K562 (cell line): ENCODE measurements at regions not wholly inside any gene's neighbourhood (a gene's known extent, or its start where the extent isn't known, plus 50 kb on each side); places are given as distances from the start of the nearest gene placed in this dataset.
"Not testable (repeated sequence)": the region's sequence is repeated elsewhere in the genome, so short reads cannot be mapped to it uniquely, and the experiment has no call there.

Source experiments
- ATAC-seq: fragments of 200-7000 bp; cut with Tn5 transposase; 3 replicates; pipeline ENCODE4 v1.9.1; 2020; ENCODE audit warnings: moderate library complexity
- BruUV-seq: library from RNA; stranded (reverse); fragments of 400-500 nt; replicated peaks from 2 replicates; lab custom pipeline; 2021; lab: Mats Ljungman, UMichigan
- CTCF ChIA-PET: fragments of 300-600 bp; formaldehyde crosslinking; extraction: SDS; loops from one replicate; lab custom pipeline; 2021; ENCODE audit warnings: low intra/inter-chr PET ratio; lab: Yijun Ruan, JAX
- POLR2A ChIA-PET: fragments of 300-600, 350-650 bp; sonication (Branson Sonifier 250); formaldehyde crosslinking; extraction: SDS; loops from one replicate; lab custom pipeline; 2021; ENCODE audit warnings: antibody characterized with exemption, inconsistent platforms; lab: Yijun Ruan, JAX
- DNase-seq, 4 experiments: peaks; one replicate each; pipeline versions ENCODE4 v3.0.0 to v3.0.0-alpha.2; 2011 to 2018; ENCODE audit warnings: low spot score in 3 of 4, mixed read lengths in 3 of 4; ENCODE audit errors: extremely low read depth in 1 of 4
- FAIRE-seq: peaks from 2 replicates; lab custom pipeline; 2011; peaks lifted over from hg19 to GRCh38; lab: Jason Lieb, UNC
- H2AFZ ChIP-seq: 2 replicates; pipeline ENCODE4 v1.6.0; 2011; ENCODE audit warnings: low read depth, low read length, control low read depth, inconsistent platforms
- H3K27ac ChIP-seq: fragments of 200-600 bp; 3 replicates; pipeline ENCODE4 v1.8.0; 2011; ENCODE audit warnings: low read depth, mild to moderate bottlenecking, control low read depth, inconsistent platforms, low read length, moderate library complexity, mixed read lengths; ENCODE audit errors: extremely low read depth
- H3K27me3 ChIP-seq, 2 experiments: fragments of 300-600 bp in 1 of 2; 2 replicates in 1 of 2; 3 replicates in 1 of 2; pipeline versions ENCODE4 v1.6.0 to v1.8.0; 2011; ENCODE audit warnings: inconsistent platforms in 2 of 2, low read length in 2 of 2, mild to moderate bottlenecking in 1 of 2, mixed read lengths in 1 of 2, moderate library complexity in 1 of 2; ENCODE audit not compliant: control insufficient read depth in 2 of 2, insufficient read depth in 2 of 2
- H3K36me3 ChIP-seq: fragments of 300-600 bp; 3 replicates; pipeline ENCODE4 v1.8.0; 2011; ENCODE audit warnings: mild to moderate bottlenecking, low read length, inconsistent platforms; ENCODE audit not compliant: control insufficient read depth, insufficient read depth
- H3K4me1 ChIP-seq, 2 experiments: fragments of 200-600 bp in 1 of 2; replicated peaks in 1 of 2; 2 replicates in 1 of 2; 3 replicates in 1 of 2; pipeline versions ENCODE4 v1.5.1 to v1.8.0; 2011; ENCODE audit warnings: inconsistent platforms in 2 of 2, low read length in 2 of 2, mild to moderate bottlenecking in 1 of 2, mixed read lengths in 1 of 2, moderate library complexity in 1 of 2; ENCODE audit not compliant: control insufficient read depth in 2 of 2, insufficient read depth in 2 of 2
- H3K4me2 ChIP-seq: 2 replicates; pipeline ENCODE4 v1.6.1; 2011; ENCODE audit warnings: low read length, control low read depth, inconsistent platforms, mixed read lengths; ENCODE audit not compliant: insufficient read depth
- H3K4me3 ChIP-seq: fragments of 200-600 bp; sonication (generic), shearing (Covaris generic); 2 replicates; pipeline ENCODE4 v1.5.1; 2016; ENCODE audit warnings: control low read depth, inconsistent platforms
- H3K79me2 ChIP-seq: fragments of 200-600 bp; 3 replicates; pipeline ENCODE4 v1.8.0; 2011; ENCODE audit warnings: low read length, inconsistent platforms; ENCODE audit not compliant: control insufficient read depth, insufficient read depth
- H3K9ac ChIP-seq, 2 experiments: 2 replicates each; pipeline versions ENCODE4 v1.6.0 to v1.6.1; 2011; ENCODE audit warnings: low read depth in 2 of 2, low read length in 2 of 2, control low read depth in 1 of 2, inconsistent platforms in 1 of 2, mild to moderate bottlenecking in 1 of 2, mixed read lengths in 1 of 2; ENCODE audit not compliant: insufficient read depth in 1 of 2
- H3K9me1 ChIP-seq: one replicate; pipeline ENCODE4 v1.6.0; 2011; ENCODE audit warnings: inconsistent platforms, mild to moderate bottlenecking, low read length, moderate library complexity; ENCODE audit not compliant: control insufficient read depth, insufficient read depth
- H3K9me3 ChIP-seq: replicated peaks from 2 replicates; pipeline ENCODE4 v1.5.1; 2011; ENCODE audit warnings: low read depth, low read length, inconsistent platforms; ENCODE audit not compliant: control insufficient read depth, insufficient read depth
- H4K20me1 ChIP-seq: replicated peaks from 2 replicates; pipeline ENCODE4 v1.6.1; 2011; ENCODE audit warnings: low read length, inconsistent platforms, mixed read lengths; ENCODE audit not compliant: control insufficient read depth, insufficient read depth
- DLX4 ChIP-seq: fragments of 250-450 bp; sonication (Bioruptor Pico); IDR thresholded peaks from 2 replicates; pipeline ENCODE4 v1.6.1; 2021; ENCODE audit warnings: mild to moderate bottlenecking
- GABPB2 ChIP-seq: fragments of 250-450 bp; sonication (Bioruptor Pico); conservative IDR thresholded peaks from 2 replicates; pipeline ENCODE4 v1.5.1; 2021; ENCODE audit warnings: mild to moderate bottlenecking
- KHSRP ChIP-seq: fragments of 450-650 bp; IDR thresholded peaks from 2 replicates; pipeline ENCODE4 v1.6.1; 2017
- POLR2G ChIP-seq: fragments of 200-400 bp; formaldehyde crosslinking; IDR thresholded peaks from 2 replicates; pipeline ENCODE4 v1.6.1; 2017; ENCODE audit warnings: low read depth, mild to moderate bottlenecking, antibody characterized with exemption, low read length, moderate library complexity
- RNF2 ChIP-seq: sonication (generic); IDR thresholded peaks from 2 replicates; pipeline ENCODE4 v1.6.1; 2016
- SMARCA5 ChIP-seq: fragments of 450-650 bp; IDR thresholded peaks from 2 replicates; pipeline ENCODE4 v1.6.1; 2016
- TCF3 ChIP-seq: sonication (generic); formaldehyde crosslinking; IDR thresholded peaks from 2 replicates; pipeline ENCODE4 v1.4.0; 2020; ENCODE audit warnings: mild to moderate bottlenecking, missing genetic modification reagents
- UBTF ChIP-seq, 2 experiments: IDR thresholded peaks; 2 replicates each; pipeline ENCODE4 v1.6.1; 2012; ENCODE audit warnings: improper control_type of control experiment in 2 of 2, low read depth in 2 of 2, low read length in 2 of 2, borderline replicate concordance in 1 of 2
- ZNF274 ChIP-seq: IDR thresholded peaks from 2 replicates; pipeline ENCODE4 v1.6.1; 2011; ENCODE audit warnings: low read depth, mild to moderate bottlenecking, low read length, moderate library complexity, borderline replicate concordance
- WGBS: fragments of 100-300 bp; shearing (Covaris generic); methylation state at CpG from one replicate; pipeline ENCODE4 v1.1.6; 2016; ENCODE audit warnings: low coverage, mixed read lengths; ENCODE audit not compliant: insufficient coverage; ENCODE audit errors: missing lambda C conversion rate; 5-methylcytosine and 5-hydroxymethylcytosine counted together
- in situ Hi-C: fragments of 300-500 bp; cut with MboI; formaldehyde crosslinking; loops from 4 replicates; pipeline ENCODE4 v1.15.0; 2018; ENCODE audit warnings: inconsistent platforms, mixed read lengths
- intact Hi-C: fragments of 100-400 bp; cut with micrococcal nuclease; formaldehyde crosslinking; loops from 2 replicates; pipeline ENCODE4 v1.14.2; 2022
- TF ChIP-seq, protein P1 (sequence below), 2 experiments: fragments of 450-650 bp in 1 of 2; sonication (generic) in 1 of 2; formaldehyde crosslinking; conservative IDR thresholded peaks; 2 replicates each; pipeline versions ENCODE4 v1.4.0 to v1.8.1; 2020 to 2022; ENCODE audit warnings: mild to moderate bottlenecking in 1 of 2, missing genetic modification reagents in 1 of 2

DNA sequence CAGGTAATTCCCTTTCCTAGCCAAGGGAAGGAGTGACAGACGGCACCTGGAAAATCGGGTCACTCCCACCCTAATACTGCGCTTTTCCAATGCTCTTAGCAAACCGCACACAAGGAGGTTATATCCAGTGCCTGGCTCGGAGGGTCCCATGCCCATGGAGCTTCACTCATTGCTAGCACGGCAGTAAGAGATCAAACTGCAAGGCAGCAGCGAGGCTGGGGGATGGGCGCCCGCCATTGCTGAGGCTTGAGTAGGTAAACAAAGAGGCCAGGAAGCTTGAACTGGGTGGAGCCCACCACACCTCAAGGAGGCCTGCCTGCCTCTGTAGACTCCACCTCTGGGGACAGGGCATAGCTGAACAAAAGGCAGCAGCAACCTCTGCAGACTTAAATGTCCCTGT, 86.8 kb upstream of the DIAPH2 start:
- H3K4me1 ChIP-seq, H2AFZ ChIP-seq, H4K20me1 ChIP-seq, BruUV-seq, FAIRE-seq, H3K36me3 ChIP-seq, H3K27me3 ChIP-seq, CTCF ChIA-PET, H3K4me2 ChIP-seq, H3K27ac ChIP-seq, in situ Hi-C loops, H3K9ac ChIP-seq, DNase-seq, POLR2A ChIA-PET, intact Hi-C loops, H3K9me3 ChIP-seq, H3K9me1 ChIP-seq, ATAC-seq, H3K79me2 ChIP-seq, H3K4me3 ChIP-seq: not testable (repeated sequence)
- 0% methylated on average over 7 of the region's 9 CpGs for WGBS

DNA sequence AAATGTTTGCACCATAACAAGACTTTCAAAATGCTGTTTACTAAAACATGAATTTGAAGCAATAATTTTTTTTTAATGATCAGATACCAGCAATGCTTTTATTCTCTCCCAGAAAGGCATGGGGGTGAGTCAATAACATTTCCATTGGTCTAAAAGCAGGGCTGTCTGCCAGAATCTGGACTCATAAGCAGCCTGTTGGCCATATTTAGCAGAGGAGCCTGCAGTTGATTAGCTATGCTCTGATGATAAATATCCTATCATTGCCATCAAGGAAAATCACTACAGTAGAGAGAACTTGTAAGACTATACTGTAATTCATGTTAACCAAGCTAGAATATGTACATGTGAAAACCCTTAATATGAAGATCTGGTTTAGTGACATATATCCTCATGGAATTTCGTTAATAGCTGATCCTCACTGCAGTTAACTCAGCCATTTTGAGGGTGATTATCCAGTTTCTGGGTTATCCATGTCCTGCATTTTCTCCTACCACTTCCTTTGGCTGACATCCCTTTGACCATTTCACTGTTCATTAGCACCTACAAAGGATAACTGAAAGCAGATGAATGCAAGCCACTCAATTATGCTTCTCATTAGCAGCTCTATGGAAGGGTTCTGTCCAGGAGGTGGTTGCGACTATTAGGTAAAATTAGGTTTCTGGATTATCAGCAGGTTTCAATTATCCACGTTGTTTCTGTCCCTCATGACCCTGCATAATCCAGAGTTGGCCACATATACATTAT, 72.9 kb upstream of the DIAPH2 start:
- Histone ChIP-seq H2AFZ (no peak overlapping the region), H3K27me3 (no peaks in the 10 kb centered on the region), H3K79me2 (no peaks in the 10 kb centered on the region), H3K9me1 (no peaks in the 10 kb centered on the region), H3K36me3 (no peaks in the 10 kb centered on the region), H3K4me3 (no peak overlapping the region), H3K9ac (no peak overlapping the region), H3K9me3 (no peaks in the 10 kb centered on the region), H3K4me2 (no peak overlapping the region), H4K20me1 (no peaks in the 10 kb centered on the region), H3K4me1 (no peaks in the 10 kb centered on the region), H3K27ac (no peak overlapping the region)
- in situ Hi-C loops (no loop called here), intact Hi-C loops (no loop called here)
- FAIRE-seq (no peak), DNase-seq (no peak), ATAC-seq (no peak)
- no TSS peak for BruUV-seq
- TF ChIP-seq RNF2: no peak
- no peak for TF ChIP-seq POLR2G
- TF ChIP-seq GABPB2 (CRISPR knock-in tag): no peak
- no peak for TF ChIP-seq SMARCA5
- no peak for TF ChIP-seq UBTF (IDR thresholded peaks at IDR 0.05; ENCODE audit: borderline replicate concordance in 1 of 2, low read depth in 2 of 2, low read length in 2 of 2)
- no peak for TF ChIP-seq TCF3 (CRISPR knock-in tag)
- no peak for TF ChIP-seq KHSRP
- no peak for TF ChIP-seq ZNF274
- TF ChIP-seq DLX4: no peak
- TF ChIP-seq, protein P1, sequence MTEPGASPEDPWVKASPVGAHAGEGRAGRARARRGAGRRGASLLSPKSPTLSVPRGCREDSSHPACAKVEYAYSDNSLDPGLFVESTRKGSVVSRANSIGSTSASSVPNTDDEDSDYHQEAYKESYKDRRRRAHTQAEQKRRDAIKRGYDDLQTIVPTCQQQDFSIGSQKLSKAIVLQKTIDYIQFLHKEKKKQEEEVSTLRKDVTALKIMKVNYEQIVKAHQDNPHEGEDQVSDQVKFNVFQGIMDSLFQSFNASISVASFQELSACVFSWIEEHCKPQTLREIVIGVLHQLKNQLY (CRISPR knock-in tag; conservative IDR thresholded peaks at IDR 0.05): no peak
- 0% methylated on average over 3 of the region's 3 CpGs for WGBS
- ChIA-PET POLR2A (no interaction called here), CTCF (no interaction called here)
